ENCODE measurements at regions not wholly inside any gene's neighbourhood (a gene's known extent, or its start where the extent isn't known, plus 50 kb on each side); places are given as distances from the start of the nearest gene placed in this dataset.

DNA sequence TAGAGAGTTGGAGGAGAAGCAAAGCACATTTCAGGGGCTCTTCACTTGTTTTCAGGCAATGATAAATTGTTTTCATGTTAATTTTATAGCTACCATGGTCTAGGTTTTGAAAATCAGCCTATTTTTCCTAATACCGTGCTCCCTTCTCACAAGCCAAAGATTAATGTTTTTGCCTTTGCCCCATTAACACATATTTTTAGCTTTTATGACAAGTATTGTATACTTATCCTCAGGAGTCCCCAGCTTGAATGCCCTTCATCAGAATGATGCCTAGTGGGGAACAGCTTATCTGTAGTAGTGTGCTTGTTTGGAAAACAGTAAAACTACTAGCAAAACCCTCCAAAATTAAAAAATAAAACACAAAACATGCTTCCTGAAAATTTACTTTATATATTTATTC lies 194.0 kb downstream of the LNPK start:
- no peak for ATAC-seq
- no peak for TF ChIP-seq ZNF70 (CRISPR knock-in tag; IDR thresholded peaks at IDR 0.05)
- TF ChIP-seq ZNF8 (CRISPR knock-in tag; IDR thresholded peaks at IDR 0.05), result no peak
- TF ChIP-seq GLIS3 (CRISPR knock-in tag; IDR thresholded peaks at IDR 0.05), result no peak
- no peak for TF ChIP-seq PPARA (CRISPR knock-in tag; IDR thresholded peaks at IDR 0.05; ENCODE audit: borderline replicate concordance)
- no peak for TF ChIP-seq TOX (CRISPR knock-in tag; IDR thresholded peaks at IDR 0.05; ENCODE audit: borderline replicate concordance)
- TF ChIP-seq, protein P1, sequence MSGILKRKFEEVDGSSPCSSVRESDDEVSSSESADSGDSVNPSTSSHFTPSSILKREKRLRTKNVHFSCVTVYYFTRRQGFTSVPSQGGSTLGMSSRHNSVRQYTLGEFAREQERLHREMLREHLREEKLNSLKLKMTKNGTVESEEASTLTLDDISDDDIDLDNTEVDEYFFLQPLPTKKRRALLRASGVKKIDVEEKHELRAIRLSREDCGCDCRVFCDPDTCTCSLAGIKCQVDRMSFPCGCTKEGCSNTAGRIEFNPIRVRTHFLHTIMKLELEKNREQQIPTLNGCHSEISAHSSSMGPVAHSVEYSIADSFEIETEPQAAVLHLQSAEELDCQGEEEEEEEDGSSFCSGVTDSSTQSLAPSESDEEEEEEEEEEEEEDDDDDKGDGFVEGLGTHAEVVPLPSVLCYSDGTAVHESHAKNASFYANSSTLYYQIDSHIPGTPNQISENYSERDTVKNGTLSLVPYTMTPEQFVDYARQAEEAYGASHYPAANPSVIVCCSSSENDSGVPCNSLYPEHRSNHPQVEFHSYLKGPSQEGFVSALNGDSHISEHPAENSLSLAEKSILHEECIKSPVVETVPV (CRISPR knock-in tag; IDR thresholded peaks at IDR 0.05), result no peak
- no peak for TF ChIP-seq OSR1 (CRISPR knock-in tag; IDR thresholded peaks at IDR 0.05)
- no peak for TF ChIP-seq ARNTL (CRISPR knock-in tag; IDR thresholded peaks at IDR 0.05; ENCODE audit: borderline replicate concordance, low read depth)
- TF ChIP-seq, protein P2, sequence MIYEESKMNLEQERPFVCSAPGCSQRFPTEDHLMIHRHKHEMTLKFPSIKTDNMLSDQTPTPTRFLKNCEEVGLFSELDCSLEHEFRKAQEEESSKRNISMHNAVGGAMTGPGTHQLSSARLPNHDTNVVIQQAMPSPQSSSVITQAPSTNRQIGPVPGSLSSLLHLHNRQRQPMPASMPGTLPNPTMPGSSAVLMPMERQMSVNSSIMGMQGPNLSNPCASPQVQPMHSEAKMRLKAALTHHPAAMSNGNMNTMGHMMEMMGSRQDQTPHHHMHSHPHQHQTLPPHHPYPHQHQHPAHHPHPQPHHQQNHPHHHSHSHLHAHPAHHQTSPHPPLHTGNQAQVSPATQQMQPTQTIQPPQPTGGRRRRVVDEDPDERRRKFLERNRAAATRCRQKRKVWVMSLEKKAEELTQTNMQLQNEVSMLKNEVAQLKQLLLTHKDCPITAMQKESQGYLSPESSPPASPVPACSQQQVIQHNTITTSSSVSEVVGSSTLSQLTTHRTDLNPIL (CRISPR knock-in tag; IDR thresholded peaks at IDR 0.05; ENCODE audit: low read depth), result no peak
- no peak for TF ChIP-seq ZNF565 (CRISPR knock-in tag; conservative IDR thresholded peaks at IDR 0.05; ENCODE audit: low read depth)
- TF ChIP-seq, protein P3, sequence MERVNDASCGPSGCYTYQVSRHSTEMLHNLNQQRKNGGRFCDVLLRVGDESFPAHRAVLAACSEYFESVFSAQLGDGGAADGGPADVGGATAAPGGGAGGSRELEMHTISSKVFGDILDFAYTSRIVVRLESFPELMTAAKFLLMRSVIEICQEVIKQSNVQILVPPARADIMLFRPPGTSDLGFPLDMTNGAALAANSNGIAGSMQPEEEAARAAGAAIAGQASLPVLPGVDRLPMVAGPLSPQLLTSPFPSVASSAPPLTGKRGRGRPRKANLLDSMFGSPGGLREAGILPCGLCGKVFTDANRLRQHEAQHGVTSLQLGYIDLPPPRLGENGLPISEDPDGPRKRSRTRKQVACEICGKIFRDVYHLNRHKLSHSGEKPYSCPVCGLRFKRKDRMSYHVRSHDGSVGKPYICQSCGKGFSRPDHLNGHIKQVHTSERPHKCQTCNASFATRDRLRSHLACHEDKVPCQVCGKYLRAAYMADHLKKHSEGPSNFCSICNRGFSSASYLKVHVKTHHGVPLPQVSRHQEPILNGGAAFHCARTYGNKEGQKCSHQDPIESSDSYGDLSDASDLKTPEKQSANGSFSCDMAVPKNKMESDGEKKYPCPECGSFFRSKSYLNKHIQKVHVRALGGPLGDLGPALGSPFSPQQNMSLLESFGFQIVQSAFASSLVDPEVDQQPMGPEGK (CRISPR knock-in tag; IDR thresholded peaks at IDR 0.05; ENCODE audit: borderline replicate concordance), result no peak
- no peak for TF ChIP-seq BACH2 (CRISPR knock-in tag; IDR thresholded peaks at IDR 0.05; ENCODE audit: borderline replicate concordance)
- TF ChIP-seq TCF4 (CRISPR knock-in tag; IDR thresholded peaks at IDR 0.05; ENCODE audit: borderline replicate concordance), result no peak
- no peak for TF ChIP-seq ISL1 (CRISPR knock-in tag; IDR thresholded peaks at IDR 0.05)
- no peak for TF ChIP-seq ESRRG (CRISPR knock-in tag; IDR thresholded peaks at IDR 0.05)
- TF ChIP-seq CSDC2 (CRISPR knock-in tag; IDR thresholded peaks at IDR 0.05), result no peak
- no peak for TF ChIP-seq RARB (CRISPR knock-in tag; IDR thresholded peaks at IDR 0.05)
- TF ChIP-seq ZC3H10 (CRISPR knock-in tag; IDR thresholded peaks at IDR 0.05), result no peak
- TF ChIP-seq, protein P4, sequence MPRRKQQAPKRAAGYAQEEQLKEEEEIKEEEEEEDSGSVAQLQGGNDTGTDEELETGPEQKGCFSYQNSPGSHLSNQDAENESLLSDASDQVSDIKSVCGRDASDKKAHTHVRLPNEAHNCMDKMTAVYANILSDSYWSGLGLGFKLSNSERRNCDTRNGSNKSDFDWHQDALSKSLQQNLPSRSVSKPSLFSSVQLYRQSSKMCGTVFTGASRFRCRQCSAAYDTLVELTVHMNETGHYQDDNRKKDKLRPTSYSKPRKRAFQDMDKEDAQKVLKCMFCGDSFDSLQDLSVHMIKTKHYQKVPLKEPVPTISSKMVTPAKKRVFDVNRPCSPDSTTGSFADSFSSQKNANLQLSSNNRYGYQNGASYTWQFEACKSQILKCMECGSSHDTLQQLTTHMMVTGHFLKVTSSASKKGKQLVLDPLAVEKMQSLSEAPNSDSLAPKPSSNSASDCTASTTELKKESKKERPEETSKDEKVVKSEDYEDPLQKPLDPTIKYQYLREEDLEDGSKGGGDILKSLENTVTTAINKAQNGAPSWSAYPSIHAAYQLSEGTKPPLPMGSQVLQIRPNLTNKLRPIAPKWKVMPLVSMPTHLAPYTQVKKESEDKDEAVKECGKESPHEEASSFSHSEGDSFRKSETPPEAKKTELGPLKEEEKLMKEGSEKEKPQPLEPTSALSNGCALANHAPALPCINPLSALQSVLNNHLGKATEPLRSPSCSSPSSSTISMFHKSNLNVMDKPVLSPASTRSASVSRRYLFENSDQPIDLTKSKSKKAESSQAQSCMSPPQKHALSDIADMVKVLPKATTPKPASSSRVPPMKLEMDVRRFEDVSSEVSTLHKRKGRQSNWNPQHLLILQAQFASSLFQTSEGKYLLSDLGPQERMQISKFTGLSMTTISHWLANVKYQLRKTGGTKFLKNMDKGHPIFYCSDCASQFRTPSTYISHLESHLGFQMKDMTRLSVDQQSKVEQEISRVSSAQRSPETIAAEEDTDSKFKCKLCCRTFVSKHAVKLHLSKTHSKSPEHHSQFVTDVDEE (CRISPR knock-in tag; IDR thresholded peaks at IDR 0.05), result no peak

DNA sequence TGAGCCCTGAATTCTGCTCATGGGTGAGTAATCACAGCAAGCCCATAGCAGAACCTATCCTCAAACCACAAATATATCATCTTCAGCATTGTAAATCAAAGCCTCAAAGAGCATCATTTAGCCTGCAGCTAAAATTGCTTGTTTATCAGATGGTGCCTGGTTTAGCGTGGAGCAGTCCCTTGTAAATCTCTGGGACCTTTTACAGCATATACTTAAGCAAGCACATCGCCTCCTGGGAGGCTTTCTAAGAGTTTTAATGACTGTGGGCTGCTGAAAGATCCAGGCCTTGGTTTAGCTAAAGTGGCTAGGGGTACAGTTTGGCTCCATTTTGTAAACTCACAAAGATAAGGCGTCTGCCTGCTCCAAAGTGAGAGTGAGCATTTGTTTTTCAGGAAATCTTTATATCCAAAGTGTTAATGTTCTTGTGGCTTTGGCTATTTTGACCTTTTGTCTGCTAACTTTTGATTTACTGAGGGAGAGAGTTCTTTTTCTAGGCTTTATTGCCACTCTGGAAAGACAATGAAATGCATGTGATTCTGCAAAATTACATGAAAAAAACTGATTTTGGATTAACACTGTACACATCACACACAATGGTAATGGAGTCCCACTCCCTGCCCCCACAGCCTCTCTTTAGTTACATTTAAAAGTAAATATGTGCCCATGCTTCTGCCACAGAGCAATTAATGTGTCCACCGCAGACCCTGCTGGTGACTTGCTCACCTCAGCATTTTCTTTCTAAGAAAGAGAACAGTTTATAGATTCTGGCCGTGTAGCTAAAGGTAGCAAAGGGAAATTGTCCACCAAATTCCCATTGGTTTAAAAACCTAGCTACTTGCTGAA lies 194.8 kb downstream of the LNPK start:
- TF ChIP-seq ZNF565 (CRISPR knock-in tag; conservative IDR thresholded peaks at IDR 0.05; ENCODE audit: low read depth) (no peak), SNAI2 (CRISPR knock-in tag; IDR thresholded peaks at IDR 0.05) (no peak), ISL1 (CRISPR knock-in tag; IDR thresholded peaks at IDR 0.05) (peak; percentile 44), RARB (CRISPR knock-in tag; IDR thresholded peaks at IDR 0.05) (no peak), ZFP3 (CRISPR knock-in tag; IDR thresholded peaks at IDR 0.05) (no peak), OSR1 (CRISPR knock-in tag; IDR thresholded peaks at IDR 0.05) (no peak), GLIS3 (CRISPR knock-in tag; IDR thresholded peaks at IDR 0.05) (no peak), TOX (CRISPR knock-in tag; IDR thresholded peaks at IDR 0.05; ENCODE audit: borderline replicate concordance) (no peak)
- TF ChIP-seq, protein P5, sequence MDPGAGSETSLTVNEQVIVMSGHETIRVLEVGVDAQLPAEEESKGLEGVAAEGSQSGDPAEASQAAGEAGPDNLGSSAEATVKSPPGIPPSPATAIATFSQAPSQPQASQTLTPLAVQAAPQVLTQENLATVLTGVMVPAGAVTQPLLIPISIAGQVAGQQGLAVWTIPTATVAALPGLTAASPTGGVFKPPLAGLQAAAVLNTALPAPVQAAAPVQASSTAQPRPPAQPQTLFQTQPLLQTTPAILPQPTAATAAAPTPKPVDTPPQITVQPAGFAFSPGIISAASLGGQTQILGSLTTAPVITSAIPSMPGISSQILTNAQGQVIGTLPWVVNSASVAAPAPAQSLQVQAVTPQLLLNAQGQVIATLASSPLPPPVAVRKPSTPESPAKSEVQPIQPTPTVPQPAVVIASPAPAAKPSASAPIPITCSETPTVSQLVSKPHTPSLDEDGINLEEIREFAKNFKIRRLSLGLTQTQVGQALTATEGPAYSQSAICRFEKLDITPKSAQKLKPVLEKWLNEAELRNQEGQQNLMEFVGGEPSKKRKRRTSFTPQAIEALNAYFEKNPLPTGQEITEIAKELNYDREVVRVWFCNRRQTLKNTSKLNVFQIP (CRISPR knock-in tag; IDR thresholded peaks at IDR 0.05; ENCODE audit: borderline replicate concordance, low read depth), result no peak
- TF ChIP-seq, protein P4 (CRISPR knock-in tag; IDR thresholded peaks at IDR 0.05), result 0 out of 2 replicates have a peak, but pooled peaks have one; percentile 14

More for the DNA sequence above, 194.8 kb downstream of the LNPK start:
- ATAC-seq, result peak; percentile 45
